ENCODE measurements at regions not wholly inside any gene's neighbourhood (a gene's known extent, or its start where the extent isn't known, plus 50 kb on each side); places are given as distances from the start of the nearest gene placed in this dataset.
"Not testable (repeated sequence)": the region's sequence is repeated elsewhere in the genome, so short reads cannot be mapped to it uniquely, and the experiment has no call there.

- no peak for DNase-seq
These were observed 73.4 kb upstream of the ZNF469 start for GRCh38 chr16:88309174-88309907.

DNA sequence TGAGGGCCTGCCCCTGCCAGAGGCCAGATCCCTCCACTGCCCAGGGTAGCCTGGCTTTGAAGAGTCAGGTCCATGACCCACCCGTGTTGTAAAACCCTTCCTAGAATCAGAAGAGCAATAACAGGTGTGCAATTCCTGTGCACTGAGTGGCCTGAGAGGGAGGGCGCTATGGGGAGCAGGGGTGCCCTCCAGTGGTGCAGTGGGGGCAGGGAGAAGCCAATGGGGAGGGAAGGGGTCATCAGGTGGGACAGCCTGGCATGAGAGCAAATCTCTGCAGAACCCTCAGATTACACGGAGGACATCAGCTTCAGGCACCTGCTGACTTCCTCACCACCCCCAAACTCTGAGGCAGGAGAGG, 72.9 kb upstream of the ZNF469 start:
- DNase-seq, result no peak

DNA sequence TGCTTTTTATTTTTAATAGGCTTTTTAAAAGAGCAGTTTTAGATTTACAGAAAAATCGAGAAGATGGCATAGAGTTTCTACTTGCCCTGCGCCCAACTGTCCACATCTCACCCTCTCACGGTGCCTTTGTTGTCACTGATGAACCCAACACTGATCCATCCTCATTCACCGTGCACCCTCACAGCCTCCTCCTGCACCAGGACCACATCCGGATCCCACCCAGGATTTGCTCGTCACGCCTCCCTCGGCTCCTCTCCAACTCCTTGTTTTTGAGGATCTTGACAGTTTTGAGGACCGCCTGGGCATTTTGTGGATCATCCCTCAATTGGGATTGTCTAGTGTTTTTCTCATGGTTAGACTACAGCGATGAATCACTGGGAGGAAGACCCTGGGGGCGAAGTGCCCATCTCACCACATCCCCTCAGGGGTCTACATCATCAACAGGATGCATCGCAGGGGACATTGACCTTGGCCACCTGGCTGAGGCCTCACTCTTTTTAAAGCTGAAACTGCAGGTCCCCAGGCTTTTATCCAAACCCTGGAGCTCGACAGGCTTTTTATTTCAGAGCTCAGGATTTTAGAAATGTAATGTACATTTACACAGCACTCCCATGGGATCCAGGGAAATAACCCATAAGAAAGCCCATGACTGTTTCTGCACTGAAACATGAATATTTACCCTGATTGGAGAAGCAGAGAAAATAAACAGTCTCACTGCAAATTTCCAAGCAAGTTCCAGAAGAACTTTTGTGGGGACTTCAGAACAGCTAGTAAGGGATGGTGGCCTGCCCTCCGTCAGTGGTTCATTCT, 71.8 kb upstream of the ZNF469 start:
- DNase-seq, result no peak

DNA sequence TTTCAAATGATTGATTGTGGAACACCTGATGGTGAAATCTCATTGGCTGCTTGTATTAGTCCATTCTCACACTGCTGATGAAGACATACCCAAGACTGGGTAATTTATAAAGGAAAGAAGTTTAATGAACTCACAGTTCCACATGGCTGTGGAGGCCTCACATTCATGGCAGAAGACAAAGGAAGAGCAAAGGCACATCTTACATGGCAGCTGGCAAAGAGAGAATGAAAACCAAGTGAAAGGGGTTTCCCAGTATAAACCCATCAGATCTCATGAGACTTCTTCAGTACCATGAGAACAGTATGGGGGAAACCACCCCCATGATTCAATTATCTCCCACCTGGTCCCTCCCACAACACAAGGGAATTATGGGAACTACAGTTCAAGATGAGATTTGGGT, 70.9 kb upstream of the ZNF469 start:
- DNase-seq, result not testable (repeated sequence)

GRCh38 chr16:88312732-88313131, 70.0 kb upstream of the ZNF469 start:
- DNase-seq, result no peak

GRCh38 chr16:88314991-88315542, 67.7 kb upstream of the ZNF469 start:
- no peak for DNase-seq

- DNase-seq, result no peak
These were observed 67.1 kb upstream of the ZNF469 start for GRCh38 chr16:88315543-88316105.

DNA sequence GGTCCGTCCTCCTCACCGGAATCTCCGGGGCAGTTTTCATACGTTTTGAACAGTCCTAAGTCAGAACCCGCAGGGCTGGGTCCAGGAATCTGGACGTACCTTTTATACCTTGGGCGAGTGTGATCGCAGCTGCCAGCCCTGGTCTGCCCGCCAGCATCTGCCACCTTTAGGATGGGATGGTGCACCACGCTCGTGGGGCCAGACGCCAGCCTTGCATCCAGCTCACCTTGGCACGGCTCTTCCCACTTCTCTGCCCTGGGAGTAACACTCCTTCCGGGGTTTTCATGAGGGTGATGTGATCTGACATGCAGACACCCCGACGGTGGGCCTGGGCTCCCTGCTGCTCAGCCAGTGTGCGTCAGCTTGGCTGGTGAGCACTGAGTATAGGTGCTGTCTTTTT, 66.6 kb upstream of the ZNF469 start:
- DNase-seq, result no peak

DNA sequence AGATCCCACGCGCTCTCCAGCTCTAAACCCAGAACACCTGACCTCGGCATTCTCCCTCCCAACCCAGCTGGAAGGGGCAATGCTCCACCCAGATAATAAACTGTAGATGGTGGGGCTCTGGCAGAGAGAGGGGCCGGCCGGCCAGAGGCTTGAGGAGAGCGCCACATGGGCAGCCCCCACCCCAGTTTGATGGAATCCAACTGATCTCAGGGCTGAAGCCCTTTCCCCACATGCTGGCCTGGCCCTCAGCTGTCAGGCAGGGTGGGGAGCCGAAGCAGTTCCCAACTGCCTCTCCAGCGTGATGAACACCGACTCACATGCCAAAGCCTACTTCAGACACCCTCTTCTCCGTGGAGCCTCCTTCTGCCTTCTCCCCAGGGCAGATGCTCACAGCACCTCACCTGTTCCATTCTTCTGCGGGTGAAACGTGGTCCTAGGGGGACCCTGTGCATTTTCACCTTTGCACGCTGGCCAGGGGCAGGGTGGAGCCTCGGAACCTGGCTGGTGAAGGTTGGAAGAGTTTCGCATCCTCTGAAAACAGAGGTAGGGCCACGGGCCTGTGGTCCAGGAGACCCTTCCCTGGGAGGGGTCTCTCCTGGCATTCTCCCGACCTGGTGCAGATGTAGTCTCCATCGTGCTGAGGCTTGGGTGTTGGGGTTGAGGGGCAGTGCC, 65.7 kb upstream of the ZNF469 start:
- DNase-seq, result no peak

DNA sequence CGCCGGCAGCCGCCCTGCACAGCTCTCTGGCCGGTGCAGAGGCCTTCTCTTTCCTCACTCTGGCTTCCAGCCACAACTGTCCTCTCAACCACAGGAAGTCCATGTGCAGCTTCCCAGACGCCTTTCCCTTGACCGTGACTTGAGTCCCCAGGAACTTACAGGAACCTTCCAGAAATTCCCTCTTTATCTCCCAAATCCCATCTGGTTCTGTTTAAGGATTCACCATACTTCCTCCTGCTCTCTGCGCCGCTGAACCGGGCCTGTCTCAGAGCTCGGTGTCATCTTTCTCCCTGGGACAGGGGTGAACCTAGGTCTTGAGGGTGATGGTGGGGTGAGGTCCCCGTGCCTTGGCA, 65.2 kb upstream of the ZNF469 start:
- no peak for DNase-seq

- DNase-seq, result no peak
These were observed 64.7 kb upstream of the ZNF469 start for GRCh38 chr16:88318051-88318450.

GRCh38 chr16:88318521-88318920, 64.2 kb upstream of the ZNF469 start:
- DNase-seq, result no peak

GRCh38 chr16:88319116-88319965, 63.4 kb upstream of the ZNF469 start:
- DNase-seq, result no peak

GRCh38 chr16:88320947-88321634, 61.7 kb upstream of the ZNF469 start:
- no peak for DNase-seq

DNA sequence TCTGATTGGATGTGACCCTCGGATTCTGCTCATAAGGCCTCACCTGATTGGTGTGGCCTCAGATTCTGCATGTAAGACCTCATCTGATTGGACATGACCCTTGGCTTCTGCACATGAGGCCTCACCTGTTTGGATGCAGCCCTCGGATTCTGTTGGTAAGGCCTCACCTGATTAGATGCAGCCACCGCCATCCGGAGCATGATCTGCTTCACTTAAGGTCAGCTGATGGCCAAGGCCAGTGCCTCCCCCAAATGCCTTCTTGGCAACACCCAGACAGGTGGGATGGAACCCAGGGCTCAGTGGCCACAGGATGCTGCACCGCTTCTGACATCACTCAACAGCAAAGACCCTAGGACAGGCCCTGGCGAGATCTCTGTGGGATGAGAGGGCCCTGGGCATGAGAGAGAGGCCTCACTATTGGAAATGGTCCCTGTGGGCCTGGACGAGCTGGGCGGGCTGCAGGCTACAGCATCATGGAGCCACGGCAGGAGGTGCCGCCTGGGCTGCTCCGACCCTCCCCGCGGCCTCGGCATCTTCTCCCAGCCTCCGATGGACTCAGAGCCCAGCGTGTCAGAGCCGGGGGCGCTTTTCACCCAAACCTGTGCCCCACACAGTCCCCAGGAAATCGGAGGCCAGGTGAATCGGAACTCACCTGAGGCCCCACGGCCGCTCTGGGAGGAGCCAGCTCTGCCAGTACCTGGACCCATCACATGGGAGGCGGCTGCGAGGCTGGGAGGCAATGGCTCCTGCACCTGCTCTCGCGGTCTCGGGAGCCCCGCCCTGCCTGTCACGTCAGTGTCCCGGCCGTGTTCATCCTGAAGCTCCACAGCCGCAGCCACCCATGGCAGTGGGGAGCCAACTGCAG, 60.9 kb upstream of the ZNF469 start:
- DNase-seq, result no peak

DNA sequence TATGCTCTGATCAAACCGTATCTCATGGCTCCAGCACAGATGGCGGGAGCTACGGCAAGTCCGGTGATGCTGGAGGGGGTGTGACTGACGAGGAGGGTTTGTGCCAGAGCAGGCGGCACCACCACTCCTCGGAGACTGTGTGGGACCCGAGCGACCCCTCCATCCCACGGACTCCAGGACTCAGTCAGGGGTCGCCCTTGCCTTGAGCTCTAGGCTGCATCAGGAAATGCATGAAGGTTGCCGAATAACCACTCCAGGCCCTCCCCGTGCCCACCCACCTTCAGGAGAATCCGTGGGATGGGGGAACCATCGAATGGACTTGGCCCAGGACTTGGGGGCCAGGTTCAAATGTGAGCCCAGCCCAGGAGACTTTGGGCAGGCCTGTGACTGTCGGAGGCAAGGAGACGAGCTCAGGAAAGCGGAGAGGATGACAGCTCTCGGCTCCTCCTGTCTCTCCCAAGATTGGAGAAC, 60.2 kb upstream of the ZNF469 start:
- DNase-seq, result no peak

- DNase-seq, result no peak
These were observed 59.7 kb upstream of the ZNF469 start for GRCh38 chr16:88323041-88323440.

GRCh38 chr16:88323546-88324330, 59.0 kb upstream of the ZNF469 start:
- no peak for DNase-seq

GRCh38 chr16:88325087-88325750, 57.5 kb upstream of the ZNF469 start:
- DNase-seq, result no peak
